K562 (cell line): ENCODE measurements at regions not wholly inside any gene's neighbourhood (a gene's known extent, or its start where the extent isn't known, plus 50 kb on each side); places are given as distances from the start of the nearest gene placed in this dataset.

Source experiments
- ATAC-seq: fragments of 200-7000 bp; cut with Tn5 transposase; 3 replicates; pipeline ENCODE4 v1.9.1; 2020; ENCODE audit warnings: moderate library complexity
- BruUV-seq: library from RNA; stranded (reverse); fragments of 400-500 nt; replicated peaks from 2 replicates; lab custom pipeline; 2021; lab: Mats Ljungman, UMichigan
- CTCF ChIA-PET: fragments of 300-600 bp; formaldehyde crosslinking; extraction: SDS; loops from one replicate; lab custom pipeline; 2021; ENCODE audit warnings: low intra/inter-chr PET ratio; lab: Yijun Ruan, JAX
- POLR2A ChIA-PET: fragments of 300-600, 350-650 bp; sonication (Branson Sonifier 250); formaldehyde crosslinking; extraction: SDS; loops from one replicate; lab custom pipeline; 2021; ENCODE audit warnings: antibody characterized with exemption, inconsistent platforms; lab: Yijun Ruan, JAX
- DNase-seq, 4 experiments: peaks; one replicate each; pipeline versions ENCODE4 v3.0.0 to v3.0.0-alpha.2; 2011 to 2018; ENCODE audit warnings: low spot score in 3 of 4, mixed read lengths in 3 of 4; ENCODE audit errors: extremely low read depth in 1 of 4
- FAIRE-seq: peaks from 2 replicates; lab custom pipeline; 2011; peaks lifted over from hg19 to GRCh38; lab: Jason Lieb, UNC
- H2AFZ ChIP-seq: 2 replicates; pipeline ENCODE4 v1.6.0; 2011; ENCODE audit warnings: low read depth, low read length, control low read depth, inconsistent platforms
- H3K27ac ChIP-seq: fragments of 200-600 bp; 3 replicates; pipeline ENCODE4 v1.8.0; 2011; ENCODE audit warnings: low read depth, mild to moderate bottlenecking, control low read depth, inconsistent platforms, low read length, moderate library complexity, mixed read lengths; ENCODE audit errors: extremely low read depth
- H3K27me3 ChIP-seq, 2 experiments: fragments of 300-600 bp in 1 of 2; 2 replicates in 1 of 2; 3 replicates in 1 of 2; pipeline versions ENCODE4 v1.6.0 to v1.8.0; 2011; ENCODE audit warnings: inconsistent platforms in 2 of 2, low read length in 2 of 2, mild to moderate bottlenecking in 1 of 2, mixed read lengths in 1 of 2, moderate library complexity in 1 of 2; ENCODE audit not compliant: control insufficient read depth in 2 of 2, insufficient read depth in 2 of 2
- H3K36me3 ChIP-seq: fragments of 300-600 bp; 3 replicates; pipeline ENCODE4 v1.8.0; 2011; ENCODE audit warnings: mild to moderate bottlenecking, low read length, inconsistent platforms; ENCODE audit not compliant: control insufficient read depth, insufficient read depth
- H3K4me1 ChIP-seq, 2 experiments: fragments of 200-600 bp in 1 of 2; replicated peaks in 1 of 2; 2 replicates in 1 of 2; 3 replicates in 1 of 2; pipeline versions ENCODE4 v1.5.1 to v1.8.0; 2011; ENCODE audit warnings: inconsistent platforms in 2 of 2, low read length in 2 of 2, mild to moderate bottlenecking in 1 of 2, mixed read lengths in 1 of 2, moderate library complexity in 1 of 2; ENCODE audit not compliant: control insufficient read depth in 2 of 2, insufficient read depth in 2 of 2
- H3K4me2 ChIP-seq: 2 replicates; pipeline ENCODE4 v1.6.1; 2011; ENCODE audit warnings: low read length, control low read depth, inconsistent platforms, mixed read lengths; ENCODE audit not compliant: insufficient read depth
- H3K4me3 ChIP-seq: fragments of 200-600 bp; sonication (generic), shearing (Covaris generic); 2 replicates; pipeline ENCODE4 v1.5.1; 2016; ENCODE audit warnings: control low read depth, inconsistent platforms
- H3K79me2 ChIP-seq: fragments of 200-600 bp; 3 replicates; pipeline ENCODE4 v1.8.0; 2011; ENCODE audit warnings: low read length, inconsistent platforms; ENCODE audit not compliant: control insufficient read depth, insufficient read depth
- H3K9ac ChIP-seq, 2 experiments: 2 replicates each; pipeline versions ENCODE4 v1.6.0 to v1.6.1; 2011; ENCODE audit warnings: low read depth in 2 of 2, low read length in 2 of 2, control low read depth in 1 of 2, inconsistent platforms in 1 of 2, mild to moderate bottlenecking in 1 of 2, mixed read lengths in 1 of 2; ENCODE audit not compliant: insufficient read depth in 1 of 2
- H3K9me1 ChIP-seq: one replicate; pipeline ENCODE4 v1.6.0; 2011; ENCODE audit warnings: inconsistent platforms, mild to moderate bottlenecking, low read length, moderate library complexity; ENCODE audit not compliant: control insufficient read depth, insufficient read depth
- H3K9me3 ChIP-seq: replicated peaks from 2 replicates; pipeline ENCODE4 v1.5.1; 2011; ENCODE audit warnings: low read depth, low read length, inconsistent platforms; ENCODE audit not compliant: control insufficient read depth, insufficient read depth
- H4K20me1 ChIP-seq: replicated peaks from 2 replicates; pipeline ENCODE4 v1.6.1; 2011; ENCODE audit warnings: low read length, inconsistent platforms, mixed read lengths; ENCODE audit not compliant: control insufficient read depth, insufficient read depth
- CSDE1 ChIP-seq, 2 experiments: fragments of 450-650 bp; IDR thresholded peaks; 2 replicates each; pipeline ENCODE4 v1.6.1; 2016; ENCODE audit warnings: mild to moderate bottlenecking in 1 of 2
- FUS ChIP-seq: fragments of 200-400 bp; formaldehyde crosslinking; optimal IDR thresholded peaks from 2 replicates; pipeline ENCODE3; 2017; ENCODE audit warnings: low read depth, low read length
- HCFC1 ChIP-seq: IDR thresholded peaks from 2 replicates; pipeline ENCODE4 v1.6.1; 2012; ENCODE audit warnings: low read depth, low read length, improper control_type of control experiment
- L3MBTL2 ChIP-seq: fragments of 450-650 bp; IDR thresholded peaks from 2 replicates; pipeline ENCODE4 v1.6.1; 2016; ENCODE audit warnings: mild to moderate bottlenecking, moderate library complexity
- TFAP4 ChIP-seq: sonication (generic); formaldehyde crosslinking; IDR thresholded peaks from 2 replicates; pipeline ENCODE4 v1.8.0; 2022; ENCODE audit warnings: missing genetic modification reagents, mild to moderate bottlenecking, moderate library complexity, borderline replicate concordance
- ZNF407 ChIP-seq: fragments of 450-650 bp; IDR thresholded peaks from 2 replicates; pipeline ENCODE4 v1.6.1; 2016; ENCODE audit warnings: low read depth
- ZNF512 ChIP-seq: IDR thresholded peaks from 2 replicates; pipeline ENCODE4 v1.6.1; 2016; ENCODE audit warnings: missing genetic modification characterization, missing compliant biosample characterization
- WGBS: fragments of 100-300 bp; shearing (Covaris generic); methylation state at CpG from one replicate; pipeline ENCODE4 v1.1.6; 2016; ENCODE audit warnings: low coverage, mixed read lengths; ENCODE audit not compliant: insufficient coverage; ENCODE audit errors: missing lambda C conversion rate; 5-methylcytosine and 5-hydroxymethylcytosine counted together
- in situ Hi-C: fragments of 300-500 bp; cut with MboI; formaldehyde crosslinking; loops from 4 replicates; pipeline ENCODE4 v1.15.0; 2018; ENCODE audit warnings: inconsistent platforms, mixed read lengths
- intact Hi-C: fragments of 100-400 bp; cut with micrococcal nuclease; formaldehyde crosslinking; loops from 2 replicates; pipeline ENCODE4 v1.14.2; 2022

- no peak for TF ChIP-seq ZNF512 (tag)
- TF ChIP-seq HCFC1, result no peak
- no peak for TF ChIP-seq TFAP4 (CRISPR knock-in tag)
- no peak for TF ChIP-seq CSDE1 (IDR thresholded peaks at IDR 0.05)
Observed at GRCh38 chr6:27081188-27081587, 166.3 kb upstream of the PRSS16 start (continued).

- intact Hi-C loops (no loop called here), in situ Hi-C loops (no loop called here)
- 3% methylated on average over 2 of the region's 2 CpGs for WGBS
- ChIA-PET CTCF (no interaction called here), POLR2A (interaction anchor here (0.9 kb wide), 1 partner anchor 19 kb away, joined by 3 read pairs; no protein-coding TSS in a partner anchor)
- ATAC-seq (no peak), DNase-seq (no peak), FAIRE-seq (no peak)
- no peaks in the 10 kb centered on the region for H3K4me1 ChIP-seq
- no TSS peak for BruUV-seq
- H4K20me1 ChIP-seq, result no peaks in the 10 kb centered on the region
- H3K4me2 ChIP-seq, result no peak overlapping the region
- no peaks in the 10 kb centered on the region for H3K36me3 ChIP-seq
- no peak overlapping the region for H2AFZ ChIP-seq
- no peaks in the 10 kb centered on the region for H3K79me2 ChIP-seq
- no peaks in the 10 kb centered on the region for H3K27me3 ChIP-seq
- no peak overlapping the region for H3K9ac ChIP-seq
- no peak for TF ChIP-seq ZNF407
- no peak for TF ChIP-seq FUS
- no peak for TF ChIP-seq L3MBTL2
- H3K9me1 ChIP-seq, result no peaks in the 10 kb centered on the region
- H3K9me3 ChIP-seq, result no peaks in the 10 kb centered on the region
- H3K4me3 ChIP-seq, result no peak overlapping the region
- no peak overlapping the region for H3K27ac ChIP-seq
Observed at GRCh38 chr6:27081931-27082330, 165.6 kb upstream of the PRSS16 start.
